ENCODE measurements at regions not wholly inside any gene's neighbourhood (a gene's known extent, or its start where the extent isn't known, plus 50 kb on each side); places are given as distances from the start of the nearest gene placed in this dataset.

DNA sequence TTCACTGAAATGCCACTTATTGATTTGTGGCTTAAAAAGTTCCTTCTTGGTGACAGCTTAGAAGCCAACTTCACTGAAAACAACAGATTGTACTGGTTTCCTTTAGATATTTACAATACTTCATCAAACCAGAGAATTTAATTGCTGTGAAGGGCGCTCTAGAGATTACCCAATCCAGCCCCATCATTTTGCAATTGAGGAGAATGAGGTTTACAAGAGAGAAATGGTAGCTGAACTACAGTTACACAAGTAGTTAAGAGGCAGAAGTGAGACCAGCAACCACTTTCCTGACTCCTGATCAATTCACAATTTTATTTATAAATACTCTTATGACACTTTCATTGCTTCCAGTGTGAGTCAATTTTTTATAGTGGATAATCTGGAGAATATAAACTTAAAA, 103.5 kb upstream of the APC start:
- TF ChIP-seq, protein P1, sequence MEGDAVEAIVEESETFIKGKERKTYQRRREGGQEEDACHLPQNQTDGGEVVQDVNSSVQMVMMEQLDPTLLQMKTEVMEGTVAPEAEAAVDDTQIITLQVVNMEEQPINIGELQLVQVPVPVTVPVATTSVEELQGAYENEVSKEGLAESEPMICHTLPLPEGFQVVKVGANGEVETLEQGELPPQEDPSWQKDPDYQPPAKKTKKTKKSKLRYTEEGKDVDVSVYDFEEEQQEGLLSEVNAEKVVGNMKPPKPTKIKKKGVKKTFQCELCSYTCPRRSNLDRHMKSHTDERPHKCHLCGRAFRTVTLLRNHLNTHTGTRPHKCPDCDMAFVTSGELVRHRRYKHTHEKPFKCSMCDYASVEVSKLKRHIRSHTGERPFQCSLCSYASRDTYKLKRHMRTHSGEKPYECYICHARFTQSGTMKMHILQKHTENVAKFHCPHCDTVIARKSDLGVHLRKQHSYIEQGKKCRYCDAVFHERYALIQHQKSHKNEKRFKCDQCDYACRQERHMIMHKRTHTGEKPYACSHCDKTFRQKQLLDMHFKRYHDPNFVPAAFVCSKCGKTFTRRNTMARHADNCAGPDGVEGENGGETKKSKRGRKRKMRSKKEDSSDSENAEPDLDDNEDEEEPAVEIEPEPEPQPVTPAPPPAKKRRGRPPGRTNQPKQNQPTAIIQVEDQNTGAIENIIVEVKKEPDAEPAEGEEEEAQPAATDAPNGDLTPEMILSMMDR (IDR thresholded peaks at IDR 0.05; ENCODE audit: low read depth, low read length), result no peak
- TF ChIP-seq EZH2phosphoT487 (IDR thresholded peaks at IDR 0.05; ENCODE audit: low read depth), result no peak
